Hepatocyte (in vitro differentiated cells): ENCODE measurements at regions not wholly inside any gene's neighbourhood (a gene's known extent, or its start where the extent isn't known, plus 50 kb on each side); places are given as distances from the start of the nearest gene placed in this dataset.
"Not testable (repeated sequence)": the region's sequence is repeated elsewhere in the genome, so short reads cannot be mapped to it uniquely, and the experiment has no call there.

Source experiments
- EZH2 ChIP-seq: fragments of 200-600 bp; sonication (generic); IDR thresholded peaks from 2 replicates; pipeline ENCODE4 v1.6.1; 2016; ENCODE audit warnings: antibody characterized with exemption, mild to moderate bottlenecking, borderline replicate concordance
- EZH2phosphoT487 ChIP-seq: fragments of 200-600 bp; sonication (generic); IDR thresholded peaks from one replicate; pipeline ENCODE4 v1.6.1; 2018; ENCODE audit warnings: antibody characterized with exemption, mild to moderate bottlenecking, low read depth, moderate library complexity; ENCODE audit not compliant: unreplicated experiment, severe bottlenecking
- TF ChIP-seq, protein P1 (sequence below): fragments of 200-600 bp; sonication (generic); IDR thresholded peaks from 2 replicates; pipeline ENCODE4 v1.5.1; 2016; ENCODE audit warnings: antibody characterized with exemption, mild to moderate bottlenecking; ENCODE audit not compliant: poor library complexity

DNA sequence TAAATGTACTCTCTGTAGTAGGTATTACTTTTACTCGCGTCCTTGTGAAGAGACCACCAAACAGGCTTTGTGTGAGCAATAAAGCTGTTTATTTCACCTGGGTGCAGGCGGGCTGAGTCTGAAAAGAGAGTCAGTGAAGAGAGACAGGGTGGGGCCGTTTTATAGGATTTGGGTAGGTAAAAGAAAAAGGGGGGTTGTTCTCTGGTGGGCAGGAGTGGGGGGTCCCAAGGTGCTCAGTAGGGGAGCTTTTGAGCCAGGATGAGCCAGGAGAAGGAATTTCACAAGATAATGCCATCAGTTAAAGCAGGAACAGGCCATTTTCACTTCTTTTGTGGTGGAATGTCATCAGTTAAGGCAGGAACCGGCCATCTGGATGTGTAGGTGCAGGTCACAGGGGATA is 918.7 kb upstream of the CRIM1 start:
- TF ChIP-seq, protein P1, sequence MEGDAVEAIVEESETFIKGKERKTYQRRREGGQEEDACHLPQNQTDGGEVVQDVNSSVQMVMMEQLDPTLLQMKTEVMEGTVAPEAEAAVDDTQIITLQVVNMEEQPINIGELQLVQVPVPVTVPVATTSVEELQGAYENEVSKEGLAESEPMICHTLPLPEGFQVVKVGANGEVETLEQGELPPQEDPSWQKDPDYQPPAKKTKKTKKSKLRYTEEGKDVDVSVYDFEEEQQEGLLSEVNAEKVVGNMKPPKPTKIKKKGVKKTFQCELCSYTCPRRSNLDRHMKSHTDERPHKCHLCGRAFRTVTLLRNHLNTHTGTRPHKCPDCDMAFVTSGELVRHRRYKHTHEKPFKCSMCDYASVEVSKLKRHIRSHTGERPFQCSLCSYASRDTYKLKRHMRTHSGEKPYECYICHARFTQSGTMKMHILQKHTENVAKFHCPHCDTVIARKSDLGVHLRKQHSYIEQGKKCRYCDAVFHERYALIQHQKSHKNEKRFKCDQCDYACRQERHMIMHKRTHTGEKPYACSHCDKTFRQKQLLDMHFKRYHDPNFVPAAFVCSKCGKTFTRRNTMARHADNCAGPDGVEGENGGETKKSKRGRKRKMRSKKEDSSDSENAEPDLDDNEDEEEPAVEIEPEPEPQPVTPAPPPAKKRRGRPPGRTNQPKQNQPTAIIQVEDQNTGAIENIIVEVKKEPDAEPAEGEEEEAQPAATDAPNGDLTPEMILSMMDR: not testable (repeated sequence)
- not testable (repeated sequence) for TF ChIP-seq EZH2phosphoT487, EZH2
